HCT116 (cell line): ENCODE measurements at regions not wholly inside any gene's neighbourhood (a gene's known extent, or its start where the extent isn't known, plus 50 kb on each side); places are given as distances from the start of the nearest gene placed in this dataset.

ENCODE experiments used
- ATAC-seq: fragments of 200-7000 bp; cut with Tn5 transposase; 2 replicates; pipeline ENCODE4 v1.9.1; 2020; ENCODE audit warnings: mild to moderate bottlenecking, moderate library complexity
- BruUV-seq: library from RNA; stranded (reverse); fragments of 400-500 nt; replicated peaks from 2 replicates; lab custom pipeline; 2021; lab: Mats Ljungman, UMichigan
- CTCF ChIA-PET: fragments of 300-600 bp; sonication (Branson Sonifier 250); formaldehyde crosslinking; loops from one replicate; lab custom pipeline; 2021; ENCODE audit warnings: antibody characterized with exemption; lab: Charles Lee
- POLR2A ChIA-PET: fragments of 300-600, 350-600 bp; sonication (Branson Sonifier 250); formaldehyde crosslinking; loops from one replicate; lab custom pipeline; 2021; ENCODE audit warnings: antibody characterized with exemption; lab: Charles Lee
- RAD21 ChIA-PET, 2 experiments: fragments of 300-600 bp; sonication (Branson Sonifier 250); formaldehyde crosslinking; loops; one replicate each; lab custom pipeline; 2023; ENCODE audit warnings: low total read pairs in 2 of 2; ENCODE audit not compliant: uncharacterized antibody in 2 of 2, unreplicated experiment in 2 of 2, low non-redundant PET in 1 of 2; lab: Charles Lee
- DNase-seq: peaks from one replicate; pipeline ENCODE4 v3.0.0-alpha.2; 2010; ENCODE audit warnings: low read depth, low spot score
- H2AFZ ChIP-seq: fragments of 200-600 bp; shearing (Covaris generic), sonication (generic); 2 replicates; pipeline ENCODE4 v1.6.1; 2017; ENCODE audit warnings: low read depth, mixed run types, mixed read lengths, antibody characterized with exemption, low read length; ENCODE audit not compliant: poor library complexity, severe bottlenecking
- H3K27ac ChIP-seq: 2 replicates; pipeline ENCODE4 v1.5.1; 2012; ENCODE audit warnings: low read depth, low read length
- H3K27me3 ChIP-seq: fragments of 200-600 bp; sonication (generic); 2 replicates; pipeline ENCODE4 v1.6.1; 2016; ENCODE audit warnings: mixed run types, low read length, mixed read lengths; ENCODE audit not compliant: insufficient read depth
- H3K36me3 ChIP-seq, 2 experiments: fragments of 200-500 bp in 1 of 2; fragments of 200-600 bp in 1 of 2; sonication (Bioruptor generic) in 1 of 2; sonication (generic) in 1 of 2; 2 replicates each; pipeline versions ENCODE4 v1.5.1 to v1.6.1; 2014 to 2016; ENCODE audit warnings: low read length in 2 of 2, inconsistent platforms in 1 of 2, mixed read lengths in 1 of 2, mixed run types in 1 of 2; ENCODE audit not compliant: insufficient read depth in 2 of 2, control insufficient read depth in 1 of 2
- H3K4me1 ChIP-seq, 2 experiments: fragments of 200-600 bp in 1 of 2; sonication (generic) in 1 of 2; 2 replicates each; pipeline versions ENCODE4 v1.5.1 to v1.6.1; 2012 to 2017; ENCODE audit warnings: low read length in 2 of 2, inconsistent platforms in 1 of 2, mild to moderate bottlenecking in 1 of 2, mixed read lengths in 1 of 2, mixed run types in 1 of 2, moderate library complexity in 1 of 2; ENCODE audit not compliant: insufficient read depth in 2 of 2, control insufficient read depth in 1 of 2
- H3K4me2 ChIP-seq: fragments of 200-600 bp; sonication (generic); 2 replicates; pipeline ENCODE4 v1.6.1; 2017; ENCODE audit warnings: mixed run types, low read length, mixed read lengths
- H3K4me3 ChIP-seq, 2 experiments: fragments of 200-600 bp in 1 of 2; sonication (generic) in 1 of 2; replicated peaks in 1 of 2; 2 replicates each; pipeline ENCODE4 v1.5.1; 2011 to 2016; ENCODE audit warnings: low read length in 2 of 2, control low read depth in 1 of 2, low read depth in 1 of 2, mild to moderate bottlenecking in 1 of 2, mixed read lengths in 1 of 2, mixed run types in 1 of 2
- H3K79me2 ChIP-seq: fragments of 200-600 bp; sonication (generic); 2 replicates; pipeline ENCODE4 v1.6.1; 2017; ENCODE audit warnings: mild to moderate bottlenecking, mixed run types, low read length, moderate library complexity, mixed read lengths; ENCODE audit not compliant: insufficient read depth
- H3K9ac ChIP-seq: fragments of 200-600 bp; sonication (generic); 2 replicates; pipeline ENCODE4 v1.6.1; 2016; ENCODE audit warnings: low read length, mixed read lengths
- H3K9me2 ChIP-seq: fragments of 200-600 bp; sonication (generic), shearing (Covaris generic); 2 replicates; pipeline ENCODE4 v1.6.1; 2017; ENCODE audit warnings: mixed run types, mild to moderate bottlenecking, moderate library complexity; ENCODE audit not compliant: insufficient read depth
- H3K9me3 ChIP-seq, 2 experiments: fragments of 200-500 bp in 1 of 2; fragments of 200-600 bp in 1 of 2; sonication (Bioruptor generic) in 1 of 2; sonication (generic) in 1 of 2; 2 replicates each; pipeline ENCODE4 v1.6.1; 2014 to 2017; ENCODE audit warnings: low read length in 2 of 2, mixed read lengths in 2 of 2, inconsistent platforms in 1 of 2, low read depth in 1 of 2, mild to moderate bottlenecking in 1 of 2, mixed run types in 1 of 2, moderate library complexity in 1 of 2; ENCODE audit not compliant: control insufficient read depth in 1 of 2, insufficient read depth in 1 of 2
- H4K20me1 ChIP-seq: fragments of 200-600 bp; sonication (generic), shearing (Covaris generic); 2 replicates; pipeline ENCODE4 v1.6.1; 2017; ENCODE audit warnings: mixed run types, mild to moderate bottlenecking, moderate library complexity; ENCODE audit not compliant: insufficient read depth
- CEBPB ChIP-seq: IDR thresholded peaks from 2 replicates; pipeline ENCODE4 v1.6.1; 2012; ENCODE audit warnings: low read depth
- ELF1 ChIP-seq: IDR thresholded peaks from 2 replicates; pipeline ENCODE4 v1.6.1; 2012; ENCODE audit warnings: low read depth, borderline replicate concordance
- EZH2 ChIP-seq: fragments of 200-600 bp; sonication (generic); IDR thresholded peaks from 2 replicates; pipeline ENCODE4 v1.6.1; 2017; ENCODE audit warnings: antibody characterized with exemption, mixed run types
- POLR2A ChIP-seq: IDR thresholded peaks from 2 replicates; pipeline ENCODE4 v1.7.0; 2011; ENCODE audit warnings: borderline replicate concordance; ENCODE audit not compliant: insufficient read depth, insufficient read length; ENCODE audit errors: extremely low read depth
- RAD21 ChIP-seq: IDR thresholded peaks from 2 replicates; pipeline ENCODE4 v1.6.1; 2012; ENCODE audit warnings: low read depth, mild to moderate bottlenecking
- REST ChIP-seq: IDR thresholded peaks from 2 replicates; pipeline ENCODE4 v1.6.1; 2012; ENCODE audit warnings: low read depth
- SIN3A ChIP-seq: IDR thresholded peaks from 2 replicates; pipeline ENCODE4 v1.6.1; 2012; ENCODE audit warnings: low read depth
- SP1 ChIP-seq: IDR thresholded peaks from 2 replicates; pipeline ENCODE4 v1.6.1; 2012; ENCODE audit warnings: low read depth
- SRF ChIP-seq: IDR thresholded peaks from 2 replicates; pipeline ENCODE4 v1.6.1; 2012; ENCODE audit warnings: low read depth
- TCF7L2 ChIP-seq: IDR thresholded peaks from 2 replicates; pipeline ENCODE4 v1.7.0; 2011; ENCODE audit warnings: borderline replicate concordance, inconsistent platforms; ENCODE audit not compliant: insufficient read depth, insufficient read length; ENCODE audit errors: extremely low read depth
- YY1 ChIP-seq: IDR thresholded peaks from 2 replicates; pipeline ENCODE4 v1.6.1; 2011; ENCODE audit warnings: low read length, low read depth, moderate library complexity, mild to moderate bottlenecking; ENCODE audit not compliant: insufficient replicate concordance; ENCODE audit errors: extremely low read depth
- ZFX ChIP-seq: fragments of 450-650 bp; IDR thresholded peaks from 2 replicates; pipeline ENCODE4 v1.6.1; 2017
- ZNF274 ChIP-seq: fragments of 200-500 bp; sonication (Bioruptor generic); IDR thresholded peaks from 2 replicates; pipeline ENCODE4 v1.6.1; 2014; ENCODE audit warnings: mild to moderate bottlenecking, low read depth, low read length, inconsistent platforms
- intact Hi-C: fragments of 100-400 bp; cut with micrococcal nuclease; formaldehyde crosslinking; loops from 2 replicates; pipeline ENCODE4 v1.10.0; 2022
- TF ChIP-seq, protein P1 (sequence below): IDR thresholded peaks from 2 replicates; pipeline ENCODE4 v1.6.1; 2012

DNA sequence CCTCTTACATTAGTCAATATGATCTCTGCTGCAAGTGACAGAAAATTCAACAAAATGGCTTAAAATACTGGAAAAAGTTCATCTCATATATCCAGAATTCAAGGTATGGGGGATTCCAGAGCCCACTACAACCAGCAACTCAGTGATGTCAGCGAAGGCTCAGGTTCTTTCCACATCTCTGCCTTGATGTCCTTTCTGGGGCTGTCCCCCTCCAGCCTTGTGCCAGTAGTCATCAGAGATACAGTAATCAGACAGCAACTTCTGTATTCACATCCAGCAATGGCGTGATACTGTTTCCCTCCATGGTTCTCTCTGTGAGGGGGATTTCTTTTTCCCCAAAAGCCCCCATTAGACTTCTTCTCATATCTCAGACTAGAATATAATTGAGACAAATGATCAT is 103.4 kb upstream of the USP47 start:
- no TSS peak for BruUV-seq
- H3K9me3 ChIP-seq: no peaks in the 10 kb centered on the region
- TF ChIP-seq RAD21: no peak
- H3K4me2 ChIP-seq: no peak overlapping the region
- no peak overlapping the region for H3K4me3 ChIP-seq
- no peak overlapping the region for H3K27ac ChIP-seq
- H3K9me2 ChIP-seq: no peaks in the 10 kb centered on the region
- H3K9ac ChIP-seq: no peak overlapping the region
- ATAC-seq (no peak), DNase-seq (no peak)
- no peaks in the 10 kb centered on the region for H3K4me1 ChIP-seq
- H3K36me3 ChIP-seq: no peaks in the 10 kb centered on the region
- H2AFZ ChIP-seq: no peak overlapping the region
- ChIA-PET POLR2A (no interaction called here), CTCF (no interaction called here), RAD21 (no interaction called here)
- H3K27me3 ChIP-seq: no peaks in the 10 kb centered on the region
- H4K20me1 ChIP-seq: no peaks in the 10 kb centered on the region
- H3K79me2 ChIP-seq: no peaks in the 10 kb centered on the region
- intact Hi-C loops: no loop called here

GRCh38 chr11:11735586-11735985 is 106.2 kb upstream of the USP47 start:
- no TSS peak for BruUV-seq
- POLR2A ChIA-PET: no interaction called here
- no peak for DNase-seq
- no peaks in the 10 kb centered on the region for H3K9me2 ChIP-seq
- no peaks in the 10 kb centered on the region for H3K27me3 ChIP-seq
- ATAC-seq: no peak
- no peaks in the 10 kb centered on the region for H4K20me1 ChIP-seq
- RAD21 ChIA-PET: no interaction called here
- intact Hi-C loops: no loop called here
- H3K9me3 ChIP-seq: no peaks in the 10 kb centered on the region
- H3K27ac ChIP-seq: no peak overlapping the region
- H2AFZ ChIP-seq: no peak overlapping the region
- H3K9ac ChIP-seq: no peak overlapping the region
- no peak overlapping the region for H3K4me2 ChIP-seq
- H3K36me3 ChIP-seq: no peaks in the 10 kb centered on the region
- TF ChIP-seq SIN3A: no peak
- no peak for TF ChIP-seq SP1
- TF ChIP-seq ZFX: no peak
- no peak for TF ChIP-seq CEBPB
- TF ChIP-seq POLR2A: no peak
- TF ChIP-seq REST: no peak
- no peak for TF ChIP-seq TCF7L2
- no peak for TF ChIP-seq ELF1
- no peak for TF ChIP-seq ZNF274
- no peak for TF ChIP-seq SRF
- TF ChIP-seq YY1: no peak
- TF ChIP-seq EZH2: no peak
- TF ChIP-seq, protein P1, sequence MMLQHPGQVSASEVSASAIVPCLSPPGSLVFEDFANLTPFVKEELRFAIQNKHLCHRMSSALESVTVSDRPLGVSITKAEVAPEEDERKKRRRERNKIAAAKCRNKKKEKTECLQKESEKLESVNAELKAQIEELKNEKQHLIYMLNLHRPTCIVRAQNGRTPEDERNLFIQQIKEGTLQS: no peak
- H3K4me1 ChIP-seq: peaks cover 17 to 21% of the 10 kb centered on the region in 2 experiments
- no peak overlapping the region for H3K4me3 ChIP-seq
- H3K79me2 ChIP-seq: no peaks in the 10 kb centered on the region
- CTCF ChIA-PET: no interaction called here
